Activated CD8-positive, alpha-beta memory T cell treated with anti-CD3 and anti-CD28 coated beads, Interleukin-2, amount 10 ng/mL, durations not matched to agents 7 days and 5 days (primary cell): ENCODE measurements at regions not wholly inside any gene's neighbourhood (a gene's known extent, or its start where the extent isn't known, plus 50 kb on each side); places are given as distances from the start of the nearest gene placed in this dataset.

ENCODE experiments used
- ATAC-seq: fragments of 150-1000 bp; cut with Tn5 transposase; one replicate; pipeline ENCODE4 v1.10.0; 2021; ENCODE audit warnings: moderate library complexity
- CTCF ChIA-PET: fragments of 350-600 bp; sonication (Branson Sonifier 250); formaldehyde crosslinking; loops from one replicate; lab custom pipeline; 2021; ENCODE audit warnings: antibody characterized with exemption; lab: Charles Lee
- DNase-seq: peaks from one replicate; pipeline ENCODE4 v3.0.0-alpha.2; 2020
- H3K27ac Mint-ChIP-seq: one replicate; pipeline ENCODE4 v1.8.0; 2021; ENCODE audit warnings: mild to moderate bottlenecking, mixed read lengths
- H3K27me3 Mint-ChIP-seq: one replicate; pipeline ENCODE4 v1.8.0; 2021; ENCODE audit warnings: mixed read lengths
- H3K36me3 Mint-ChIP-seq: one replicate; pipeline ENCODE4 v1.8.0; 2021; ENCODE audit warnings: mild to moderate bottlenecking, mixed read lengths
- H3K4me1 Mint-ChIP-seq: one replicate; pipeline ENCODE4 v1.8.0; 2021; ENCODE audit warnings: mixed read lengths
- H3K4me3 Mint-ChIP-seq: one replicate; pipeline ENCODE4 v1.8.0; 2021; ENCODE audit warnings: mild to moderate bottlenecking, moderate library complexity, mixed read lengths
- H3K9me3 Mint-ChIP-seq: one replicate; pipeline ENCODE4 v1.8.0; 2022; ENCODE audit warnings: low read depth, mixed read lengths

GRCh38 chr9:81125446-81126092 is 563.8 kb downstream of the TLE1 start:
- Mint-ChIP-seq H3K27me3 (no peaks in the 10 kb centered on the region), H3K4me3 (no peak overlapping the region), H3K27ac (no peak overlapping the region), H3K36me3 (no peaks in the 10 kb centered on the region), H3K9me3 (peaks cover 5% of the 10 kb centered on the region), H3K4me1 (no peaks in the 10 kb centered on the region)
- no peak for DNase-seq
- ATAC-seq: no peak
- CTCF ChIA-PET: interaction anchor here (0.9 kb wide), 1 partner anchor 9 kb away, joined by 3 read pairs; no protein-coding TSS in a partner anchor

GRCh38 chr9:81123526-81123925 is 565.8 kb downstream of the TLE1 start:
- no peaks in the 10 kb centered on the region for H3K27me3 Mint-ChIP-seq
- DNase-seq (no peak), ATAC-seq (no peak)
- CTCF ChIA-PET: no interaction called here
- H3K36me3 Mint-ChIP-seq: no peaks in the 10 kb centered on the region
- H3K27ac Mint-ChIP-seq: no peak overlapping the region
- H3K4me1 Mint-ChIP-seq: no peaks in the 10 kb centered on the region
- H3K9me3 Mint-ChIP-seq: no peaks in the 10 kb centered on the region
- no peak overlapping the region for H3K4me3 Mint-ChIP-seq

GRCh38 chr9:81122749-81123148 is 566.6 kb downstream of the TLE1 start:
- ATAC-seq (no peak), DNase-seq (no peak)
- H3K4me1 Mint-ChIP-seq: no peaks in the 10 kb centered on the region
- H3K4me3 Mint-ChIP-seq: no peak overlapping the region
- CTCF ChIA-PET: no interaction called here
- H3K27ac Mint-ChIP-seq: no peak overlapping the region
- H3K27me3 Mint-ChIP-seq: no peaks in the 10 kb centered on the region
- no peaks in the 10 kb centered on the region for H3K36me3 Mint-ChIP-seq
- no peaks in the 10 kb centered on the region for H3K9me3 Mint-ChIP-seq

DNA sequence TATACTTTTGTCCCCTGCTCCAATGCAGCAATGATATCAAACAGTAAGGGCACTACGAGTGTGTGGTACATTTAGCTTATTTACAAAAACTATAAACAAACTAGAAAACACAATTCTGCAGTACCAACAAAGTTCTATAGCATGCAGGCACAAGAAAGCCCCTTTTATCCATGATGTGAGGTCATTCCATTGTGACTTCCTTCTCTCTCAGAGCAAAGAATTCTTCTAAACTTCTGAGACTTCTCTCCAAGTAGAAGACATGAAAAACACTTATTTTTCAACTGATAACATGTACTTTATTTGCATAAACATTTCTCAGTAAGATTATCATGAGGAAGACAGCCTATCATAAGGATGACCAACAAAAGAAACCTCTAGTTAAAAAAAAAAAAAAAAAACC is 569.8 kb downstream of the TLE1 start:
- Mint-ChIP-seq H3K4me3 (no peak overlapping the region), H3K27me3 (no peaks in the 10 kb centered on the region), H3K4me1 (no peaks in the 10 kb centered on the region), H3K27ac (no peak overlapping the region), H3K36me3 (no peaks in the 10 kb centered on the region), H3K9me3 (no peaks in the 10 kb centered on the region)
- CTCF ChIA-PET: no interaction called here
- no peak for DNase-seq
- no peak for ATAC-seq

- no peak overlapping the region for H3K27ac Mint-ChIP-seq
- ATAC-seq (no peak), DNase-seq (no peak)
- H3K4me1 Mint-ChIP-seq: no peaks in the 10 kb centered on the region
- no peak overlapping the region for H3K4me3 Mint-ChIP-seq
- no peaks in the 10 kb centered on the region for H3K36me3 Mint-ChIP-seq
- CTCF ChIA-PET: no interaction called here
- H3K9me3 Mint-ChIP-seq: no peaks in the 10 kb centered on the region
- no peaks in the 10 kb centered on the region for H3K27me3 Mint-ChIP-seq
Observed at GRCh38 chr9:81118416-81118815, 570.9 kb downstream of the TLE1 start.

GRCh38 chr9:81116340-81117137 is 572.8 kb downstream of the TLE1 start:
- ATAC-seq: no peak
- Mint-ChIP-seq H3K4me1 (no peaks in the 10 kb centered on the region), H3K27me3 (no peaks in the 10 kb centered on the region), H3K27ac (no peak overlapping the region), H3K36me3 (no peaks in the 10 kb centered on the region), H3K4me3 (no peak overlapping the region), H3K9me3 (no peaks in the 10 kb centered on the region)
- CTCF ChIA-PET: interaction anchor here (1.2 kb wide), 1 partner anchor 12 kb away, joined by 3 read pairs; no protein-coding TSS in a partner anchor
- DNase-seq: no peak

DNA sequence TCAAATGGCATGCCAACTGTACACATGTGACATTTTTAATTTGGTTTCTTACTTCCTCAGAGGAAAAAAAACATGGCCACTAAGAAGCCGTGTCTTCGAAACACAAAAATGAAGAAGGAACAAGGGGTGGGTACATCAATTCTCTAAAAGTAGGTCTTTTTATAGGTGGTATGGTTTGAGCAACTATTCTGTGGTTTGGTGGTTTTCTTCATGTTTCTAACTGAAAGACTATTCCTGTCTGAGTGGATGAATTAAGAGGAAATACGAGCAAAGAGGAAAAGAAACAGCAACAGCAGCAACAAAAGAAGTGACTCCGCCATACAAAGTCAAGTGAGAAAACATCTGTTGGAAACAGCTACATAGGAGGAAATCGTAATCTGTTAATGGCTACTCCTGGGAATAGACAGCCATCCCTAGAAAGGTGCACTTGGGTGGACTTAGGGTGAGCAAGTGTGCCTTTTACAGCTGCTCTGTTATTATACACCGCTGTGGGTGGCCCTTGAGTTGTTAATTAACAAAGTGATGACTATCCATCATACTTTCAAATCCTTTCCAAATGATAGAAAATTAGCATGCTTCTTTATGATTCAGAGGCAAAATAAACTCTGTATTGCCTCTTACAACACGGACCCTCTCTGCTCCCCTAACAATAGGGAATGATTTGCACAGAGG is 575.8 kb downstream of the TLE1 start:
- H3K4me3 Mint-ChIP-seq: no peak overlapping the region
- DNase-seq (no peak), ATAC-seq (no peak)
- H3K27me3 Mint-ChIP-seq: no peaks in the 10 kb centered on the region
- H3K9me3 Mint-ChIP-seq: peaks cover 2% of the 10 kb centered on the region
- CTCF ChIA-PET: no interaction called here
- no peak overlapping the region for H3K27ac Mint-ChIP-seq
- H3K4me1 Mint-ChIP-seq: no peaks in the 10 kb centered on the region
- no peaks in the 10 kb centered on the region for H3K36me3 Mint-ChIP-seq

GRCh38 chr9:81112627-81113452 is 576.5 kb downstream of the TLE1 start:
- H3K4me1 Mint-ChIP-seq: no peaks in the 10 kb centered on the region
- H3K36me3 Mint-ChIP-seq: no peaks in the 10 kb centered on the region
- no peaks in the 10 kb centered on the region for H3K27me3 Mint-ChIP-seq
- no peak for ATAC-seq
- no peak overlapping the region for H3K4me3 Mint-ChIP-seq
- no peak for DNase-seq
- peaks cover 2% of the 10 kb centered on the region for H3K9me3 Mint-ChIP-seq
- no peak overlapping the region for H3K27ac Mint-ChIP-seq
- CTCF ChIA-PET: interaction anchor here (0.8 kb wide), 1 partner anchor 300 kb away, joined by 3 read pairs; no protein-coding TSS in a partner anchor

GRCh38 chr9:81108821-81109220 is 580.5 kb downstream of the TLE1 start:
- H3K4me1 Mint-ChIP-seq: no peaks in the 10 kb centered on the region
- no peaks in the 10 kb centered on the region for H3K27me3 Mint-ChIP-seq
- DNase-seq (no peak), ATAC-seq (no peak)
- no peak overlapping the region for H3K27ac Mint-ChIP-seq
- CTCF ChIA-PET: no interaction called here
- no peak overlapping the region for H3K4me3 Mint-ChIP-seq
- H3K9me3 Mint-ChIP-seq: peaks cover 4% of the 10 kb centered on the region
- no peaks in the 10 kb centered on the region for H3K36me3 Mint-ChIP-seq

DNA sequence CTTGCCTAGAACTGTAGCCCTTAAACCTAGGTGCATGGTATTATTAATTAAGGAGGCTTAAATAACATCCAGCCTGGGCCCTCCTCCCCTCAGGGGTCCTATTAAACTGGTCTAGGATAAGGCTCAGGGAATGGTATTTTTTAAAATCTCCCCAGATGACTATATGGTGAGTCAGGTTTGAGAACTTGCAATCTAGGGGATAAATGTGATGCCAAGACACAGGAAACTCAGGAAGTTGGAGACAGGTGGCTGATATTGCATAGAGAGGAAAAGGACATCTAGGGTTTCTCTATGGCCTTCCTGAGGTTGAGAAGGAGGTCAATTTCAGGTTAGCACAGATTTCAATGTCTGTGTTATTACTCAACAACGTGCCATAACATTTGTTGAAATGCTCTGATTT is 581.0 kb downstream of the TLE1 start:
- Mint-ChIP-seq H3K36me3 (no peaks in the 10 kb centered on the region), H3K4me1 (no peaks in the 10 kb centered on the region), H3K27me3 (no peaks in the 10 kb centered on the region), H3K9me3 (peaks cover 4% of the 10 kb centered on the region), H3K27ac (no peak overlapping the region), H3K4me3 (no peak overlapping the region)
- DNase-seq (no peak), ATAC-seq (no peak)
- CTCF ChIA-PET: no interaction called here

DNA sequence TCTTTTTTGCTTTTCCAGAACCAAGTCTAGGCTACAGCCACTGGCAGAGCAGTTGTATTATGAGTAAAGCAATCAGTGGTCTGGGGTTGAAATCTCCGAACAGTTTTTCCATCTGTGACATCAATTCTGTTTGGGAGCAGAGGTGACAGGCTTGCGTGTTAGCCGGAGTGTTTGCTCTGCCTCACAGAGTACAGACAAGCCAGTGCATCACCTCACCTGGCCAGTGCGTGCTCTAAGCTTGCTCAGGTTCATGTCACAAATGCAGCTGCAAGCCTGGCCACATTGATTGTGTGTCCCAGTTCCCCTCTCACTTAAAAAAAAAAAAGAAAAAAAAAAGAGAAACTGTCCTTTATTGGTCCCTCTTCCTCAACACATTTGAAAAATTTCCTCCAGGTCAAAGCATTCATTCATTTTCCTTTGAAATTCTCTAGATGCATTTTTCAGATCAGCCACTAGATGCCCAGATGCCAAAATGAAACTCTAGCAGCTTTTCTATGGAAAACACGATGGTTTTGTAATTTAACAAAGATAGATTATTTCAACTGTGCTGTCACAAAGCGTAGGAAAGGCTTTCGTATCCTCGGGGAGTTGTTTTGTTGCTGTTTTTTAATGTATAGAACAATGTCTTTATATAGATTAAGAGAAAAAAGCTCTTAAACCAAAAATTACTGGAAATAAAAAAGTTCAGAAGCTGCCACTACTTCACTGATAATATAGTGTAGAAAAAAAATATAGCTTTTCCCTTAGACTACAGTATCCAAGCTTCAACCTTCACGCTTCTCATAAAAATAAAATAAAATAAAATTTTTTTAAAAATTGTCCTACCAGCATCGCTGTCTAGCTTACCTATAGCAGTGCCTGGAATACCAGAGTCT is 585.5 kb downstream of the TLE1 start:
- no peak overlapping the region for H3K4me3 Mint-ChIP-seq
- no peaks in the 10 kb centered on the region for H3K4me1 Mint-ChIP-seq
- CTCF ChIA-PET: no interaction called here
- H3K36me3 Mint-ChIP-seq: no peaks in the 10 kb centered on the region
- H3K9me3 Mint-ChIP-seq: peaks cover 8% of the 10 kb centered on the region
- H3K27ac Mint-ChIP-seq: no peak overlapping the region
- no peak for ATAC-seq
- DNase-seq: no peak
- no peaks in the 10 kb centered on the region for H3K27me3 Mint-ChIP-seq

DNA sequence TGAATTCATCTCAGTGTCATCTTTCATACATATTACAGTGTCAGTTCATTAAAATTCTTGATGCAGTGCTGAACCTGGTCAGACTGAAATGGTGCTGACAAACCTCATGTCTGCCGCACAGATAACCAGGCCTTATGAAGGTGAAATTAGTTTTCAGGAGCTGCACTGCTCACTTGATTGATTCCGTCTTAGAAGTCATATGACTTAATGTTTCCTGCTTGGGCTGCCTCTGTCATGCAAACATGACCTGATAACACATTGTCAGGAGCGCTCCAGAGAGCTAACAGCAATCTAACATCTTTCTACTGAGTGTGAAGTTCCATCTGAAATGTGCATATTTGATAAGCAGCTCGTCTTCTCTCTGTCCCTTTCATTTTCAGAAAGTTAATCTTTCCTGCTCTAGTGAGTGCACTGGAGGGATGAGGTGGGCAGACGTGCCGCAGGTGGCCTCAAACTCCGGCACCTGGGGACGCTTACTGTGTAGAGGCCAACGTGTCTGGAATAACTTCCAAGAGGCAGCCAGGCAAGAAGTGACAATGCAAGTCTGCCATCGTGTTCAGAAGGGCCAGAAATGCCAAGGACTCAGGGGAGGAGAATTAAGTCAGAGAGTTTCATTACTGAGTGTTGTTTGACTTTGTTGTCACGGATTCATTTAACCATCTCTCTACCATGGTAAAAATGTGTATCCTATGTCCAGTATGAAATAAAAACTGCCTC is 592.1 kb downstream of the TLE1 start:
- ATAC-seq (no peak), DNase-seq (no peak)
- no peaks in the 10 kb centered on the region for H3K36me3 Mint-ChIP-seq
- CTCF ChIA-PET: no interaction called here
- H3K27ac Mint-ChIP-seq: no peak overlapping the region
- H3K9me3 Mint-ChIP-seq: peaks cover 6% of the 10 kb centered on the region
- H3K27me3 Mint-ChIP-seq: no peaks in the 10 kb centered on the region
- no peaks in the 10 kb centered on the region for H3K4me1 Mint-ChIP-seq
- no peak overlapping the region for H3K4me3 Mint-ChIP-seq
